ENCODE measurements at regions not wholly inside any gene's neighbourhood (a gene's known extent, or its start where the extent isn't known, plus 50 kb on each side); places are given as distances from the start of the nearest gene placed in this dataset.

GRCh38 chr2:76170856-76171255, 460.1 kb upstream of the GCFC2 start:
- DNase-seq (ENCODE audit: low read depth, low spot score) (no peak), FAIRE-seq (no peak)
- POLR2A ChIA-PET = no interaction called here
- no TSS peak for BruUV-seq (replicated peaks)
- Histone ChIP-seq H3K9me3 (replicated peaks; ENCODE audit: control insufficient read depth, insufficient read depth, low read length) (no peaks in the 10 kb centered on the region), H3K4me3 (replicated peaks in 1 of 3; ENCODE audit: insufficient read depth in 1 of 3, low read depth in 1 of 3, low read length in 3 of 3) (no peak overlapping the region), H3K79me2 (ENCODE audit: control insufficient read depth, insufficient read depth, low read length) (no peaks in the 10 kb centered on the region), H3K9ac (replicated peaks; ENCODE audit: extremely low read depth, insufficient read depth, low read length) (no peak overlapping the region), H3K4me1 (ENCODE audit: control insufficient read depth, extremely low read depth, insufficient read depth, low read length) (no peaks in the 10 kb centered on the region), H3K9me1 (replicated peaks; ENCODE audit: control insufficient read depth, extremely low read depth, insufficient read depth, low read length) (no peaks in the 10 kb centered on the region), H3K36me3 (ENCODE audit: control insufficient read depth in 2 of 2, extremely low read depth in 1 of 2, insufficient read depth in 2 of 2, low read length in 2 of 2) (no peaks in the 10 kb centered on the region), H3K27me3 (ENCODE audit: control insufficient read depth in 2 of 2, insufficient read depth in 2 of 2, low read length in 2 of 2) (no peaks in the 10 kb centered on the region), H2AFZ (ENCODE audit: low read depth, low read length) (no peak overlapping the region), H4K20me1 (replicated peaks; ENCODE audit: control insufficient read depth, extremely low read depth, insufficient read depth, low read length) (no peaks in the 10 kb centered on the region), H3K27ac (ENCODE audit: insufficient read depth, low read depth, low read length) (no peak overlapping the region), H3K4me2 (ENCODE audit: insufficient read depth, low read length) (no peak overlapping the region)
- intact Hi-C loops (cut with micrococcal nuclease) = no loop called here
- TF ChIP-seq FOS (IDR thresholded peaks at IDR 0.05; ENCODE audit: borderline replicate concordance, insufficient read depth, low read length) (no peak), POLR2A (IDR thresholded peaks at IDR 0.05; ENCODE audit: low read depth, low read length) (no peak), MAX (IDR thresholded peaks at IDR 0.05; ENCODE audit: insufficient read depth, insufficient read length) (no peak), MYC (IDR thresholded peaks at IDR 0.05; ENCODE audit: low read depth, low read length) (no peak), CTCF (IDR thresholded peaks at IDR 0.05; ENCODE audit: extremely low read depth in 1 of 2, insufficient read depth in 1 of 2, low read depth in 1 of 2, low read length in 2 of 2) (no peak), JUN (IDR thresholded peaks at IDR 0.05; ENCODE audit: borderline replicate concordance, insufficient read depth, insufficient read length, low read depth) (no peak), GATA2 (IDR thresholded peaks at IDR 0.05; ENCODE audit: insufficient read depth, insufficient read length, low read depth, low read length) (no peak), POLR2AphosphoS5 (IDR thresholded peaks at IDR 0.05; ENCODE audit: insufficient read depth, low read depth, low read length) (no peak), EZH2 (IDR thresholded peaks at IDR 0.05; ENCODE audit: borderline replicate concordance, low read depth, low read length, severe bottlenecking) (no peak)
- CTCF ChIA-PET = no interaction called here
- dilution Hi-C loops (cut with MboI; ENCODE audit: extremely low pct_ligation_motif_present, low sequenced_read_pairs) = no loop called here

Data from endothelial cell of umbilical vein (primary cell).